ENCODE measurements at regions not wholly inside any gene's neighbourhood (a gene's known extent, or its start where the extent isn't known, plus 50 kb on each side); places are given as distances from the start of the nearest gene placed in this dataset.

GRCh38 chr20:52552181-52552872 lies 360.7 kb upstream of the ZFP64 start:
- TF ChIP-seq POLR2AphosphoS5 (IDR thresholded peaks at IDR 0.05; ENCODE audit: low read depth, low read length): no peak
- no peak for TF ChIP-seq TAF1 (IDR thresholded peaks at IDR 0.05; ENCODE audit: borderline replicate concordance, low read depth, low read length)
- TF ChIP-seq POLR2A (IDR thresholded peaks at IDR 0.05; ENCODE audit: low read depth, low read length): no peak

Measured in GM12892 (cell line).